ENCODE measurements at regions not wholly inside any gene's neighbourhood (a gene's known extent, or its start where the extent isn't known, plus 50 kb on each side); places are given as distances from the start of the nearest gene placed in this dataset.

- 74 to 95% methylated on average over 2 of the region's 3 CpGs for WGBS, 2 experiments (ENCODE audit: insufficient coverage in 2 of 2)
- Histone ChIP-seq H3K27ac (ENCODE audit: low read depth, low read length, severe bottlenecking) (no peak overlapping the region), H3K36me3 (ENCODE audit: control insufficient read depth, insufficient read depth, low read length) (no peaks in the 10 kb centered on the region), H3K9me3 (ENCODE audit: control insufficient read depth, low read length) (no peaks in the 10 kb centered on the region), H3K4me1 (ENCODE audit: control insufficient read depth, insufficient read depth, low read length, poor library complexity, severe bottlenecking) (no peaks in the 10 kb centered on the region), H3K4me3 (ENCODE audit: extremely low read depth, insufficient read depth, low read length, poor library complexity, severe bottlenecking) (no peak overlapping the region)
These were observed 314.2 kb downstream of the RAB28 start for GRCh38 chr4:13169731-13170525.

GRCh38 chr4:13168326-13168725 lies 315.8 kb downstream of the RAB28 start:
- Histone ChIP-seq H3K27ac (ENCODE audit: low read depth, low read length, severe bottlenecking) (no peak overlapping the region), H3K4me3 (ENCODE audit: extremely low read depth, insufficient read depth, low read length, poor library complexity, severe bottlenecking) (no peak overlapping the region), H3K9me3 (ENCODE audit: control insufficient read depth, low read length) (no peaks in the 10 kb centered on the region), H3K36me3 (ENCODE audit: control insufficient read depth, insufficient read depth, low read length) (no peaks in the 10 kb centered on the region), H3K4me1 (ENCODE audit: control insufficient read depth, insufficient read depth, low read length, poor library complexity, severe bottlenecking) (no peaks in the 10 kb centered on the region)
- 84 to 88% methylated on average over 1 to 2 of the region's 2 CpGs for WGBS, 2 experiments (ENCODE audit: insufficient coverage in 2 of 2)

GRCh38 chr4:13166214-13166613 lies 317.9 kb downstream of the RAB28 start:
- Histone ChIP-seq H3K36me3 (ENCODE audit: control insufficient read depth, insufficient read depth, low read length) (no peaks in the 10 kb centered on the region), H3K9me3 (ENCODE audit: control insufficient read depth, low read length) (no peaks in the 10 kb centered on the region), H3K27ac (ENCODE audit: low read depth, low read length, severe bottlenecking) (no peak overlapping the region), H3K4me3 (ENCODE audit: extremely low read depth, insufficient read depth, low read length, poor library complexity, severe bottlenecking) (no peak overlapping the region), H3K4me1 (ENCODE audit: control insufficient read depth, insufficient read depth, low read length, poor library complexity, severe bottlenecking) (peaks cover under 1% of the 10 kb centered on the region)
- WGBS, 2 experiments (ENCODE audit: insufficient coverage in 2 of 2) = 92% methylated on average over 2 of the region's 2 CpGs; no CpG with 5 or more reads in 1 of the 2 experiments

GRCh38 chr4:13164783-13165331 lies 319.3 kb downstream of the RAB28 start:
- Histone ChIP-seq H3K4me3 (ENCODE audit: extremely low read depth, insufficient read depth, low read length, poor library complexity, severe bottlenecking) (no peak overlapping the region), H3K9me3 (ENCODE audit: control insufficient read depth, low read length) (no peaks in the 10 kb centered on the region), H3K4me1 (ENCODE audit: control insufficient read depth, insufficient read depth, low read length, poor library complexity, severe bottlenecking) (peaks cover 5% of the 10 kb centered on the region), H3K27ac (ENCODE audit: low read depth, low read length, severe bottlenecking) (no peak overlapping the region), H3K36me3 (ENCODE audit: control insufficient read depth, insufficient read depth, low read length) (no peaks in the 10 kb centered on the region)
- WGBS, 2 experiments (ENCODE audit: insufficient coverage in 2 of 2) = 75 to 100% methylated on average over 1 to 2 of the region's 6 CpGs

- no peak overlapping the region for H3K4me3 ChIP-seq (ENCODE audit: extremely low read depth, insufficient read depth, low read length, poor library complexity, severe bottlenecking)
- WGBS, 2 experiments (ENCODE audit: insufficient coverage in 2 of 2) = 72 to 78% methylated on average over 5 of the region's 5 CpGs
- H3K36me3 ChIP-seq (ENCODE audit: control insufficient read depth, insufficient read depth, low read length) = no peaks in the 10 kb centered on the region
- no peaks in the 10 kb centered on the region for H3K9me3 ChIP-seq (ENCODE audit: control insufficient read depth, low read length)
- peaks cover 5% of the 10 kb centered on the region for H3K4me1 ChIP-seq (ENCODE audit: control insufficient read depth, insufficient read depth, low read length, poor library complexity, severe bottlenecking)
- no peak overlapping the region for H3K27ac ChIP-seq (ENCODE audit: low read depth, low read length, severe bottlenecking)
These were observed 321.3 kb downstream of the RAB28 start for GRCh38 chr4:13162886-13163285.

GRCh38 chr4:13160920-13161319 lies 323.2 kb downstream of the RAB28 start:
- peaks cover 5% of the 10 kb centered on the region for H3K4me1 ChIP-seq (ENCODE audit: control insufficient read depth, insufficient read depth, low read length, poor library complexity, severe bottlenecking)
- 100% methylated on average over 2 of the region's 2 CpGs; no CpG with 5 or more reads in 1 of the 2 experiments for WGBS, 2 experiments (ENCODE audit: insufficient coverage in 2 of 2)
- no peaks in the 10 kb centered on the region for H3K9me3 ChIP-seq (ENCODE audit: control insufficient read depth, low read length)
- H3K27ac ChIP-seq (ENCODE audit: low read depth, low read length, severe bottlenecking) = no peak overlapping the region
- H3K4me3 ChIP-seq (ENCODE audit: extremely low read depth, insufficient read depth, low read length, poor library complexity, severe bottlenecking) = no peak overlapping the region
- H3K36me3 ChIP-seq (ENCODE audit: control insufficient read depth, insufficient read depth, low read length) = no peaks in the 10 kb centered on the region

GRCh38 chr4:13159041-13159620 lies 325.0 kb downstream of the RAB28 start:
- Histone ChIP-seq H3K36me3 (ENCODE audit: control insufficient read depth, insufficient read depth, low read length) (no peaks in the 10 kb centered on the region), H3K4me3 (ENCODE audit: extremely low read depth, insufficient read depth, low read length, poor library complexity, severe bottlenecking) (no peak overlapping the region), H3K9me3 (ENCODE audit: control insufficient read depth, low read length) (no peaks in the 10 kb centered on the region), H3K4me1 (ENCODE audit: control insufficient read depth, insufficient read depth, low read length, poor library complexity, severe bottlenecking) (peaks cover 5% of the 10 kb centered on the region), H3K27ac (ENCODE audit: low read depth, low read length, severe bottlenecking) (no peak overlapping the region)
- whole genome bisulfite sequencing, 2 experiments (ENCODE audit: insufficient coverage in 2 of 2) = 94 to 95% methylated on average over 4 of the region's 4 CpGs

- no peaks in the 10 kb centered on the region for H3K4me1 ChIP-seq (ENCODE audit: control insufficient read depth, insufficient read depth, low read length, poor library complexity, severe bottlenecking)
- no peak overlapping the region for H3K27ac ChIP-seq (ENCODE audit: low read depth, low read length, severe bottlenecking)
- H3K36me3 ChIP-seq (ENCODE audit: control insufficient read depth, insufficient read depth, low read length) = no peaks in the 10 kb centered on the region
- H3K9me3 ChIP-seq (ENCODE audit: control insufficient read depth, low read length) = no peaks in the 10 kb centered on the region
- H3K4me3 ChIP-seq (ENCODE audit: extremely low read depth, insufficient read depth, low read length, poor library complexity, severe bottlenecking) = no peak overlapping the region
- 53% methylated on average over 4 of the region's 7 CpGs; no CpG with 5 or more reads in 1 of the 2 experiments for WGBS, 2 experiments (ENCODE audit: insufficient coverage in 2 of 2)
These were observed 332.9 kb downstream of the RAB28 start for GRCh38 chr4:13151194-13151593.

- WGBS, 2 experiments (ENCODE audit: insufficient coverage in 2 of 2) = 89 to 90% methylated on average over 19 of the region's 19 CpGs
- Histone ChIP-seq H3K36me3 (ENCODE audit: control insufficient read depth, insufficient read depth, low read length) (no peaks in the 10 kb centered on the region), H3K4me1 (ENCODE audit: control insufficient read depth, insufficient read depth, low read length, poor library complexity, severe bottlenecking) (no peaks in the 10 kb centered on the region), H3K9me3 (ENCODE audit: control insufficient read depth, low read length) (no peaks in the 10 kb centered on the region), H3K27ac (ENCODE audit: low read depth, low read length, severe bottlenecking) (peak overlapping the region; percentile 39), H3K4me3 (ENCODE audit: extremely low read depth, insufficient read depth, low read length, poor library complexity, severe bottlenecking) (no peak overlapping the region)
These were observed 340.7 kb downstream of the RAB28 start for GRCh38 chr4:13143222-13144070.

GRCh38 chr4:13142726-13143125 lies 341.4 kb downstream of the RAB28 start:
- Histone ChIP-seq H3K4me1 (ENCODE audit: control insufficient read depth, insufficient read depth, low read length, poor library complexity, severe bottlenecking) (no peaks in the 10 kb centered on the region), H3K36me3 (ENCODE audit: control insufficient read depth, insufficient read depth, low read length) (no peaks in the 10 kb centered on the region), H3K4me3 (ENCODE audit: extremely low read depth, insufficient read depth, low read length, poor library complexity, severe bottlenecking) (no peak overlapping the region), H3K27ac (ENCODE audit: low read depth, low read length, severe bottlenecking) (no peak overlapping the region), H3K9me3 (ENCODE audit: control insufficient read depth, low read length) (no peaks in the 10 kb centered on the region)
- 80 to 89% methylated on average over 1 to 4 of the region's 4 CpGs for WGBS, 2 experiments (ENCODE audit: insufficient coverage in 2 of 2)
